Mucosa of gallbladder (tissue), 1 donor: ENCODE measurements at regions not wholly inside any gene's neighbourhood (a gene's known extent, or its start where the extent isn't known, plus 50 kb on each side); places are given as distances from the start of the nearest gene placed in this dataset.
"Not testable (repeated sequence)": the region's sequence is repeated elsewhere in the genome, so short reads cannot be mapped to it uniquely, and the experiment has no call there.

Source experiments
- DNase-seq: peaks from one replicate; pipeline ENCODE4 v3.0.0-alpha.2; 2020; ENCODE audit warnings: low spot score
- donor health status: DM: no; HTN: no; CAD: no.

DNA sequence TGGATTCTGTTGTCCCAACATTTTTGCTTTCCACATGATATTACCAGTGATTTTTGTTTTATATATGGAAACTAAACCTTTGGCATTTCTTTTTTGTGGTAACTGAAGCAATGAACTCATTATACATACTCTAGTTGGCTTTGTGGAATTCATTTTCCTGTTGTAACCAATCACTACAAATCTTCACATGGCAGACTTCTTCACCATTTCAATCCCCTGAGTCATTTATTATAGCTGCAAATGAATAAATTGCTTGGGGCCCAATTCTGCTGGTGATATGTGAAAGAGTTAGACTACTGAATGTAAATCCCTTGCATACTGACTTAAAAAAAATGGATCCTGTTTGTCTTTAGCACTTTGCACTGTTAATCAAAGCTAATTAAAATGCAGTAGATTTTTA is 1709.6 kb upstream of the WWC1 start:
- DNase-seq = no peak

DNA sequence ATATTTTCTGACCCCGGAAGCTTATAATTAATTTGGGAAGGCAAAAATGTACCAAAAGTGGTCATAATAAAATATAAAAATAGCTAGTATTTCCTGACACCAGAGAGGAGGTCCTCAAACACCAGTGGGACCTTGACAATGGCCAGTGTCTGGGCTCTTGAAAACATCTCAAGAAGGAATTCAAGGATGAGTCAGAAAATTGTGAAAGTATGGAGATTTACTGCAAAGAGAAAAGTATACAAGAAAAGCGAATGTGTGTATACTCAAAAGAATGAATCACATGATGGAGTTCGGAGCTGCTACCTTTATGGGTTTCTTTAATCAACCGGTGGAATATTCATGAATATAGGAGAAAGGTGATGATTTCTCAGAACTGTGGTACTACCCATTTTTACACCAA is 1709.0 kb upstream of the WWC1 start:
- DNase-seq = no peak

DNA sequence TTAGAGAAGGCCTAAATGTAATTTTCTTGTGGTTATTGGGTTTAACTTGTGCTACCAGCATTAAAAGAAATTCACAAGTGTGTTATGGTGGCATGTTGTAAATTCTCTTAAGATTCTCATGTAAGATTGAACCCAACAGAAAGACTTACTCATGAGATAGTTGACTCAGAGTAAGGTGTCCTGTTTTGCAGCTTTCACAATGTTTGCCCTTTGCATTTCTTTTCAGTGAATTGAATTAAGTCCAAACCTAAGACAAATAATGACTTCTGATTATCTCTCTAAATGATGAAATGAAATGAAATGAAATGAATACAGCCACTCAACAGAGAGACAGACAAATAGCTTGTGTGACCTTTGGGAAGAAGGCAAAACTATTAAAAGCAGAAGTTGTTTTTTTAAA is 1696.9 kb upstream of the WWC1 start:
- no peak for DNase-seq

DNA sequence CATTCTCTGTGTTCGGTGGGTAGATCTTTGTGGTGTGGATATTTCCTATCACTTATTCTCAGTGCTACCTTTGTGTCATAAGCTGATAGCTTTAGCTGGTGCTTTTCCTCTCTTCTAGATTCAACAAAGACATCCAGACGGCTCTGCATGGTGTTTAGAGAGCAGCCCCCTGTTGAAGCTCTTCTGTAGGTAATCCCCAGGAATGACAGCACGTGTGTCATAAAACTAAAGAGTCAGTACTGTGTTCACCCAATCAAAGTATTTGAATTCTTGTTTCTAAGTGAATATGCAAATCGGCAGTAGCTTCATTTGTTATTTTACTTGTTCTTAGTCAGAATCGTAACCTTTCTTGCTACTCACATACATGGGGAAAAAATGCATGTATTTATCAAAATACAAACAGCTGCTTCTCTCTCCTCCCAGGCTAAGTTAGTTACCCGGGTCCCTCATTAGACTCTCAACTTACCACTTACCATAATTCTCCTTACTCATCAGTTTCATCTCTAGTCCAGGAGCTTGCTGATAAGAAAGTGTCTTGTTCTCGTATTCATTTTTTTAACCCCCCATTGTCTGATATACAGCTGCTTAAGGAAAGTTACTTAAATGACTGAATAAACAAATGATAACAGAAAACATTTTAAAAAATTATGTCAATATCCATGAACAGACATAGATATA is 1696.0 kb upstream of the WWC1 start:
- DNase-seq = no peak

DNA sequence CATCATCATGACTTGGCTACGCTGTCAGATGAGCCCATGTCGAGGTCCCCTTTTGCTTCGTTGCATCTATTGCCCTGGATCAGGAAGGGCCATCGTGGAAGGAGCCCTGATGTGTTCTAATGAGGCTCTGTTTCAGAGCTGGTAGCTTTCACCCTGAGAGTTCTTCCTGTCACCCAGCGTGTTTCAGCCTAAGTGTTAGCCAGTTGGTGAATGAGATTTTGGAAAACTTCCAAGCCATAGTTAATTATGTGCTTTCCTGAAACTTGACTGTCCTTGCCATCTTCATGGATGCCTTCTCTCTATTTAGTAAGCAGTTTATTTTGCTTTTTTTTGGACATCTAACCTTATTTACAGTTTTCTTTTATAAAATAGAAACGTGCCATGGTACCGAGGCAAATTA is 1695.4 kb upstream of the WWC1 start:
- no peak for DNase-seq

DNA sequence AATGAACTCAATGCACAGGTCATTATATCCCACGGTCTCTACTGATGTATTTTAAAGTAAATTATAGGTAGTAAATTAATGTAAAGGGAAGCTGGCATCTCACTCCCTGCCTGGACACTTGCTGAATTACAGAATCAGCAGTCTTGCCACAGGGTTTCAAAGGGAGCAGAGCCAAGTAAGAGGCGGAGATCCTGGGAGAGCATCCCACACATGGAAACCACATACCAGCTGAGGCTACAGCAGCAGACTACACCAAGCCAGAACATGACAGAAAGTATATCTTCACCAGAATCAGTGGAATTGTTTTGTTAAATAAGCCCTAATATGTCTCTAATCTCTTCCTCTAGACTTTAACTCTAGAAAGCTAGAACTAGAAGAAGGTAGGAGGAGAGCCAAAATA is 1689.2 kb upstream of the WWC1 start:
- no peak for DNase-seq

DNA sequence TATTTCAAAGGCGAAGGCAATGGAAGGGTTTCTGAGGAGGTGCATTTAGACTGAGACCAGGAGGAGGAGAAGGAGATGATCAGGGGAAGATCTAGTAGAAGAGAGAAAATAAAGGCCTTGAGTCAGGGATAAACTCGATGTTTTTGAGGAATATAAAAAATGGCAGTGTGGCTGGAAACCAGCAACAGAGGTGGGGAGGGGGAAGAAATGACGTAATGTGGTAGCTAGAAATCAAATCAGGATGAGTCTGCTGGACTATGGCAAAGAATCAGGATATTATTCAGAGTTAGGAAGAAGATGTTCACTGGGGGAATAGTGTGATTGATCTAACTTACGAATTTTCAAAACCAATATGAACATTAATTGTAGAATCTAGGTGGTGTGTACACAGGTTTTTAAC is 1673.9 kb upstream of the WWC1 start:
- DNase-seq = no peak

DNA sequence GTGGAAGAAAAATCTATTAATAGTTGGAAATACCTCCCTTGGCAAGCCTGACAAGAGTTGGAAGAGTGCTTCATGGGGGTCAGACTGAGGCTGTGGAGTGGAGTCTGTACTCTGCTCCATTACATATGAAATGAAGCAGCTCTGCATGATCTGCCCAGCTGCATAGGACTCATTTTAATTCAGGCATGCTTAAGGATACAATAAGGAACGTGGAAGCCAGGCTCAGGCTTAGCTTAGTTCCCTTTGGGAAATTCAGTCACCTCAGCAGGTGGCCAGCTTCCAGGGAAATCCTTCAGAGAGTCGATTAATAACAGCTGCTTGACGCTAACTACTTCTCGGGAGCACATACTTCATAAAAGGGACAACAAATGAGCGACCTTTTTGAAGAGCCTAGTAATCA is 1672.9 kb upstream of the WWC1 start:
- no peak for DNase-seq

DNA sequence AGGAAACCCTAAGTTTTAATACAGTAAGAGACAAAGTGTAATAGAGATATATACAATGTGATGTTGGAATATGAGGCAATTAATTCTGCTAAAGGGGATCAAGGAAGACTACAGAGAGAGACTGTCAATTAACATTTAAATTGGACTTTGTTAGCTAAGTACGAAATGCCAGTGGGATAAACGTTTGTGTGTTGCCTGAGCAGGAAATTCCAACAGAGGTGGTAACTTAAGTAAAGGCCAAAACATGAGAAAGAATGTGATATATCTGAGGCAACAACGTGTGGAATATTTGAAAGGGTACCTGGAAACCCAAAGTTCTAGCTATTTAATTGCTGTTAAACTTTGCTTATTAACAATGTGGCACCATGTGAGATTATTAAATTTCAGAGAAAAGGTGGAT is 1666.9 kb upstream of the WWC1 start:
- DNase-seq = no peak

DNA sequence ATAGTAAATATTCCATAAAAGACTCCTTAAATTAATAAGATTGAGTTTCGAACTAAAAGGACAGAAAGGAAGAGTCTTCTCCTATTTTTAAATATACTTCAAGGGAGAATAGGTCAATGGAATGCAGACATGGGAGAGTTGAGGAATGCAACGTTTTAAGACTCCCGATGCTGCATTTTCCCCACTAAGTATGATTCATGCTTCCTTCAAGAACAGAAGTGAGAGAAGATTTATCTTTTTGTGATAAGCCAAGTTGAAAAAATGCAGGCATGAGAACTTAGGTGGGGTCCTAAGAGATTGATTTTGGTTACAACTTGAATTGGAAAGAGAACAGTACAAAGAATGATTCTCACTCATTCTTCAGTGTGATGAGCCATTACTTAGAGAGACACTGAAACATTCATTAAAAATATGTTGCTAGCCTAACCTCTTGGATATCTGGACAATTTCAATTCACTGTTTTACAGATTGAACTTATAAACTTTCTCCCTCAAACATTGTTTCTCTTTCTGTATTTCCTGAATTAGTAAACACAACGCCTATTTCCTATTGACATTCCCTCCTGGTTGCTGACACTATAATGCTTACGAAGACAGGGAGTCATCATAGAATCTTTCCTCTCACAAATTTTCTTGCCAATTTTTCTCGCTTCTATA is 1666.1 kb upstream of the WWC1 start:
- no peak for DNase-seq

DNA sequence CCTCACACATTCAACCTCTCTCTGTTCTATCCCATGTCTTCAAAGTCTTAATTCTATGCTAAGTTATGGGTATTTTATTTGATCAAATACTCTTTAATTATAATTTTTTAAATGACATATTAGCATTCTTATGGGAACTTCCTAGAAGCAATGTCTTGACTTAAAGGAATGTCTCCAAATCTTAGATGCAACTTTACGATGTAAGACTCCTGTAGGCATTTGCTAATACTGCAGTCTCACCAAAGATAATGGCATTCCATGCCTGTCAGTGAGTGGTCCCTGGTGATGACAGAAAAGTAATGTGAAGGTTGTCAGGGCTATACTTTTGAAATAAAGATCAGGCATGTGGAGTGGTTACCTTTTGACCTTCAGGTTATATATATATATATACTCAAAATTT is 1654.2 kb upstream of the WWC1 start:
- DNase-seq = no peak

DNA sequence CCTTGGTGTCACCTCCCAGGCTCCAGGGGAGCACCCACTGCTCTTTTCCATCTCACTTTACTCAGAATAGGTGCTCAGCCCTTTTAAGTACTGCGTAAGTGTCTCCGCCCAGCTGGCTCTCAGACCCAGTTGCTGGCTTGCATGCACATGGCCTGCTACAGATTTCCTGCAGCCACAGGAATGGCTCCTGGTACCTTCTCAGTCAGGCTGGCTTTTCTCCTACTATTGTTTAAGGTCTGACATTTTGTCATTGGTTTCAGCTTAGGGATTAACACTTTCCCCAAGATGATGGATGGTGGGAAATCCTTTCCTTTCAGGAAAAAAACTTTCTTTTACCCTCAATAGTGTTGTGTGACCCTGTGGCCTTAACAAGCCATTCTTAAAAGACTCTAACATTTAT is 1652.3 kb upstream of the WWC1 start:
- DNase-seq = no peak

DNA sequence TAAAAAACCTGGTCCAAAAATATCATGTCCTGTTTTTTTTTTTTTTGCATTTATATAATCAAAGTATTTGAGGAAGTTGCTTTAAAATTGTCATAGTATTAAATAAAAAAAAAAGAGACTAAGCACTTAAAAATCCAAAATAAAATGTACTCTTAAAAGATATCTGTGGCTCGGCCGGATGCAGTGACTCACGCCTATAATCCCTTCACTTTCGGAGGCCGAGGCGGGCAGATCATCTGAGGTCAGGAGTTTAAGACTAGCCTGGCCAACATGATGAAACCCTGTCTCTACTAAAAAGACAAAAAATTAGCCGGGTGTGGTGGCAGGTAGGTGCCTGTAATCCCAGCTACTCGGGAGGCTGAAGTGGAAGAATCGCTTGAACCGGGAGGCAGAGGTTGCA is 1651.3 kb upstream of the WWC1 start:
- not testable (repeated sequence) for DNase-seq

DNA sequence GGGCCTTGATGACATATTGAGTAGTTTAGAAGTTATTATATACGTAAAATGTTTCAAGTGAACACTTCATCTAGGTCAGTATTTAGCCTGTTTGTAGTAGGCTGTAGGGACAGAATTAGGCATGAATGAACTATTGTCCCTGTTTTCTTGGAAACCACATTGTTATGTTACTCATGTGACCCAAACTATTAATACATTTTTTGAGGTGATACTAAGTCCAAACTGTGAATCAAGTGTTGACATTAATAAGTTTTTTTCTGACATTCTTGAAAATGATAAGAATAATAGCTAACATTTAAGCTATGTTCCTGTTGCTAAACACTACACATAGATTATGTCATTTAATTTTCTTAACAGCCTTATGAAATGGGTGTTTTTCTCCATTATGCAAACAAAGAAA is 1642.7 kb upstream of the WWC1 start:
- no peak for DNase-seq

DNA sequence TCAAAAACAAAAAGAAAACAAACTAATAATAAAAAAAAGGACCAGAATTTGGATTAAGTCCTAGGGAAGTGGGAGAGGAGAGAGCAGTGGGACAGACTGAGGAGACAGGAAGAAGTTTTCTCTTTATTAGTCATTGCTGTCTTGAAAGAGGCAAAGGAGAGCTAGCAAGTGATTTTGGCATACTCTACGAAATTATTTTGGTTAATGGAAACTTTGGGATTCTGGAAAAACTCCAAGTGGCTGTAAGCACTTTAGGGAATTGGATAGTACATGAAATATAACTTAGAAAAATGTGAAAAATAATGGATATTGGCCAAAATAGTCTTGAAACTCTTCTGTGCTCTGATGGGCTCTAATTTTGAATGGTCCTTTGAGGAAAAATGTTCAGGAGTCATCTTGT is 1641.8 kb upstream of the WWC1 start:
- no peak for DNase-seq

DNA sequence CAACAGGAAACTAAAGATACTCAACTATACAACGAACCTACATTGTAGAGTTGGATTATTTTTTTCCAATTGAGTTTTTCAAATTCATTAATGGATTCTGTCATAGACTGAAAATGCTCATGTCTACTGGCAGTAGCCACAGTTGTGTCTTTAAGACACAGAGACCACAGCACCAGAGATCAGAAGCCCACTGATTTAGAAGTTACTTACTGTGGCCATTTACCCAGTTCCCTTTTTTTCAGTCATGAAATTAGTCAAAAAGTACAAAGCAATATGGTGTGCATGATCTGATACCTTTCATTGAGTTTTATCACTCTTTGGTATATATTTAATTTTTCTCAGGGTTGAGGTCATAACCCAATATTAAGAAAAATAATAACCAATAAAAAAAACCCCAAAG is 1640.2 kb upstream of the WWC1 start:
- DNase-seq = no peak

DNA sequence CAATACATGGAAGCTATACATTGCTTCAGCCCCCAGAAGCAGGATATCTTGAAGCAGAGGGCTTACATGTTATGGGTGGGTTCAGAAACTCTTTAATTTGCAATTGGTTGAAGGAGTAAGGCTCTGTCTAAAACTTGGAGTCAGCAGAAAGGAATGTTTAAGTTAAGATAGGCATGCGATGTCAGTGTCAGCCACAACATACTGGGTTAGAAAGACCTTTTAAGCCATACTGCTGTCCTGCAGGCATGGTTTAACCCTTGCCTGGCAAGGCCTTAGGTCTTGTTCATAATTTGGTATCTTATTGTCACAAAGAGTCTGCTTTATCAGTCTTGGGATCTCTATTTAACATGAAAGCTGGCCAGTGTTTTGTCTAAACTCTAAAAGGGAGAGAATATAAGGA is 1619.6 kb upstream of the WWC1 start:
- DNase-seq = no peak

DNA sequence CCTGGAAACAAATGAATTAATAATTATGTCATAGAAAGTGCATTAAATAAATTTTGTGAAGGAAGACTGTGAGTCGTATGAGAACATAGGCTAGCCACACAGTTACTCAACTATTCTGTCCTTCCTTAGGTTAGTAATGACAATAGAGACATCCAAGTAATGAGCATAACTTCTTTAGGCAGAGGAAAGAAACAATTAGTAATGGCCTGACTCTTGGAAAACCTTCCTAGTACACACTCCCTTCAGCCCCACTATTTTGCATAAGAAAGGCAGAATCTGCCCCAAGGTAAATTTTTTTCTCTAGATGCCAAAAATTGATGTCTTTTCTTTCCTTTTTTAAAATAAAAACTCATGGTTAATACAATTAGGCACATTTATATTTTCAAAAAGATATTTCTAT is 1619.0 kb upstream of the WWC1 start:
- DNase-seq = no peak

DNA sequence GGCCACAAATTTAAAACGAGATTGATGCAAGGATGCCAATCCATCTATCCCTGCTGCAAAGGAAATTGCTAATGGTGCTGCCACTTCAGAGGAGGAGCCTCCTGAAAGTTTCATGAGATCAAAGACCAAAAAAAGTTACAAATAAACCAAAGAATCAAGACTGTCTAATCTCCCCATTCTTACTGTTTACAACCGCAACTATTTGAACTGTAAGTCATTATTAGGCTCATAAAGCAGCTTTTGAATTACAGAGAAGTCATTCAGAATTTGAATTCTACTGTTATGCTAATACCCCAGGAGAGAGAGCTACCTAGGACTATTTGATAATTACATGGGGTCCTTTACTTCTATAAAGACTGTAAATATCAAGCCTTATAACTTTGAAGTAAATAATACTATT is 1613.6 kb upstream of the WWC1 start:
- no peak for DNase-seq

DNA sequence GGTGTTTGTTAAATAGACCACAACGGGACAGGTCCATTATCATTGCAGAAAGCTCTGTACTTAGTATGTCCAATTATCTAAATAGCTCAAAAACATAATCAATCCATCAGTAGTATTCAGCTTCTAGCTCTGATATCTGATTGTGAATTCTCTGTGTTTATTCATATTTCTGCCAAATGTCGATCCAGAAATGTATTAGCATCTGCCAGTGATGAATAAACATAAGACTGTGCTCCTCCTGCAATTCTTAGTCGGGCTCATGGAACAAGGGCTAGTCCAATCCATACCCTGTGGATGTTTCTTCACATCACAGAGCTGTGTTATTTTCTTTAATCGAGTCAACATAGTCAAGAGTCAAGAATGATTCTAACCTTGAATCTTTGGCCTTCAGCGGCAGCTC is 1612.1 kb upstream of the WWC1 start:
- DNase-seq = no peak

DNA sequence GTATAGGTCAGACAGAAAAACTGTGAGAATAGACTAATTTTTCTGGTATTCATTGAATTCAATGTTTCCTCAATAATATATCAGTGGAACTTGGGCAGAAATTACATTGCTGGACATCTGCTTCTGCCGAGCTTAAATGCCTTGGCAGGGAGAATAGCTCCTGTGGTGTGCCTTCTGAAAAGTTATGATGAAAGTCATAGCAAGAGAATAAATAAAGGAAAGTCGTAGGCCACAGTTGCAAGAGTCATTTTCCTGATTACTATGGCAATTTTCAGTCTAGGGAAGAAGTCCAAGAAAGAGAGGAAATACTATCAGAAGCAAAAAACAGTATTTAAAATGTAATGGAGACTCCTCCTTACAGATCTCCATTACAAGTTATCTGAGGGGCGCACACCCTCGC is 1596.1 kb upstream of the WWC1 start:
- no peak for DNase-seq

DNA sequence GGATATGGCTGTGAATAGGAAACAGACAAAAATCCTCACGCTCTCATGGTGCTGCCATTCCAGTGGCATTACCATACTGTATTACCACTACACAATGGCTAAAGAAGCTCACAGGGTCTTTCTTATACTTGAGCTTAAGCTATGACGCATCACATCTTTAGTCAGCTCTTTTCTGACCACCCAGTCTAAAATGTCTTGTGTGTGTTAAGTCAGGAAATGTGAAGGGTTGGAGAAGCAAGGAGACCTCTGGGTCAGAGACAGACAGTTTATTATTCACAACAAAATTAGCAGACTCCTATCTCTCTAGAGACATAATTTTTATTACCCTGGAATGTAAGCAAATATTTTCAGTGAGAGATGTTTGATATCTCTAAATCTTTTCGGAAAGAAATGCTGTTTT is 1583.2 kb upstream of the WWC1 start:
- no peak for DNase-seq

DNA sequence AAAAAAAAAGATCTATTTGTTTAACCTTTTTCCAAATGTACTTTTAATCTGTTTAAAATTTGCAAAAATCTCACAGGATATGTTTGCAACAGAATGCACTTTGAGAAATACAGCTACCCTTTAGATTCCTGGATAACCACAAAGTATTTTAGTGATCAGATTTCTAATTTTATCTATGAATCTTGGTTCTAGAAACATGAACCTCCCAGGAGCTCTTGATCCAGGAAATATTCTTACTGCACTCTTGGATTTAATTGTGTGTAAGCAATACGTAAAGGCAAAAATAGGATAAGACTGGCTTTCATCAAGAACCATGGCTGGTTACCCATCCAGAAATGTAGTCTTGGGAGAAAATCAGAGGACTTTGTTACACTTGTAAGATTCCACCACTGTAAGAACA is 1581.8 kb upstream of the WWC1 start:
- no peak for DNase-seq

DNA sequence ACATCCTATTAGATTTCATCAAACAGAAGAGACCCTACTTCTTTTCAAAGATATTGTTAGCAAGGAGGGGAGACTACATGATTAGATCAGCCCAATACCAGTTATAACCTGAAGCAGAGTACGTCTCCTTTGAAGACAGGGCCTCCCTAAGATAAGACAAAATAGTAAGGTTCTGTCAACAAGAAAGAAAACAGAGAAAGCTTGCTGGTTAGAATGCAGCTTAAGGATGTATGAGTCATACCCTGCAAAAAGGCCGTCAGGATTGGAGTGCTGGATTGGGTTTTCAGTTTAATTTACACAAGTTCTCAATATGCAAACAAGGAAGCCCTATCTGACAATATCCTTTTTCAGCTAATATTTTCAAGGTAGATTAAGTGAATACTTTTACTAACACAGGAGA is 1581.2 kb upstream of the WWC1 start:
- no peak for DNase-seq
